ENCODE measurements at regions not wholly inside any gene's neighbourhood (a gene's known extent, or its start where the extent isn't known, plus 50 kb on each side); places are given as distances from the start of the nearest gene placed in this dataset.

DNA sequence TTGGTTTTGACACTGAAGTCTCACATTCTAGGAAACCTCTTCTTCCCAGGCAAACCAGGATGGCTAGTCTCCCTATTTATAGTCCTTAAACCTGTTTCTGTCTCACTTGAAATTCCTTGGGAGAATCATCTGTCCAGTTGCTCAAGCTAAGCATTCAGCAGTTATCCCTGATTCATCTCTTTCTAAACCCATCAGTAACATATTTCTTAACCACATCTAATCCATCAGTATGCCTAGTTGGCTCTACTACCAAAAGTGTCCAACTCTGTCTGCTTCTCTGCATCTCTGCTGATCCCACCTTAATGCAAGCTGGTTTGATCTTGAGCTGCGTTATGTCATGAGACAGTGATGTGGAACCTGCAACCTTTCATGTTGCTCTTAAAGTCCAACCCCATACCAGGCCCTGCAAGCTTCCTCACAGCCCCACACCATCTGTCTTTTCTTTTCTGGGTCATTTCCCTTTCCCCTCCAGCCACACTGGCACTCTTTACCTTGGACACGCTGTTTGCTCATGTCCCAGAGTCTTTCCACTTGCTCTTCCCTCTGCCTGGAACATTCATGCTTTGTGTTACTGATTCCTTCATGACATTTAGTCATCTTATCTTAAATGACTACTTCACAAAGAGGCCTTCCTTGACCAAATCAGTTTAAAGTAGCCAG is 380.8 kb upstream of the RGS6 start:
- Histone ChIP-seq H3K36me3 (ENCODE audit: insufficient read depth, low read length) (no peaks in the 10 kb centered on the region), H3F3A (ENCODE audit: low read depth) (no peaks in the 10 kb centered on the region), H4K20me1 (ENCODE audit: insufficient read depth, low read length, poor library complexity, severe bottlenecking) (no peaks in the 10 kb centered on the region), H3K4me3 (ENCODE audit: low read length, poor library complexity, severe bottlenecking) (no peak overlapping the region), H3K4me2 (ENCODE audit: low read depth, low read length, poor library complexity, severe bottlenecking) (no peak overlapping the region), H3K79me2 (ENCODE audit: insufficient read depth, low read length) (peaks cover 67% of the 10 kb centered on the region), H3K9me2 (replicated peaks; ENCODE audit: low read depth, low read length) (no peaks in the 10 kb centered on the region), H2AFZ (ENCODE audit: low read length) (no peak overlapping the region), H3K27me3 (ENCODE audit: insufficient read depth, low read length, poor library complexity, severe bottlenecking) (no peaks in the 10 kb centered on the region), H3K9me3 (ENCODE audit: insufficient read depth, low read depth, low read length) (no peaks in the 10 kb centered on the region), H3K4me1 (ENCODE audit: insufficient read depth, low read length, poor library complexity, severe bottlenecking) (peaks cover 49% of the 10 kb centered on the region), H3K9ac (ENCODE audit: low read depth, low read length, poor library complexity, severe bottlenecking) (no peak overlapping the region)
- TF ChIP-seq CTCF (conservative IDR thresholded peaks at IDR 0.05; ENCODE audit: low read length) (no peak), EZH2phosphoT487 (IDR thresholded peaks at IDR 0.05; ENCODE audit: borderline replicate concordance) (no peak)

DNA sequence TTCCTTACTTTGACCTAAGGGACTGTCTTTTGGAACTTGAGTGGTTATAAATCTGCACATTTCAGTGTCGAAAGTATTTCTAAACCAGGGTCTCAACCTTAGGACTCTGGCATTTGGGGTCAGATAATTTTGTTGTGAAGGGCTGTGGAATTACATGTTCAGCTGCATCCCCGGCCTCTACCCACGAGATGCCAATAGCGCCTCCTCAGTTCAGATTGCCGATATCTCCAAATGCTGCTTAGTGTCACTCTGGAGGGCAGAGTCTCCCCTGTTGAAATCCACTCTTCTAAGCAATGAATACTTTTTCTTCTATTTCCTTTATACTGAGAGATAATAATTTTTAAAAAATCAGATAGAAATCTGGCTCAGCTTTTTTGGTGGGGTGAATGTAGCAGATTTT is 379.4 kb upstream of the RGS6 start:
- no peaks in the 10 kb centered on the region for H3K27me3 ChIP-seq (ENCODE audit: insufficient read depth, low read length, poor library complexity, severe bottlenecking)
- peaks cover 70% of the 10 kb centered on the region for H3K79me2 ChIP-seq (ENCODE audit: insufficient read depth, low read length)
- H3K4me2 ChIP-seq (ENCODE audit: low read depth, low read length, poor library complexity, severe bottlenecking) = no peak overlapping the region
- no peak overlapping the region for H3K4me3 ChIP-seq (ENCODE audit: low read length, poor library complexity, severe bottlenecking)
- H3F3A ChIP-seq (ENCODE audit: low read depth) = no peaks in the 10 kb centered on the region
- H4K20me1 ChIP-seq (ENCODE audit: insufficient read depth, low read length, poor library complexity, severe bottlenecking) = no peaks in the 10 kb centered on the region
- TF ChIP-seq EZH2phosphoT487 (IDR thresholded peaks at IDR 0.05; ENCODE audit: borderline replicate concordance) (no peak), CTCF (conservative IDR thresholded peaks at IDR 0.05; ENCODE audit: low read length) (peak; percentile 45)
- peaks cover 63% of the 10 kb centered on the region for H3K4me1 ChIP-seq (ENCODE audit: insufficient read depth, low read length, poor library complexity, severe bottlenecking)
- H3K9me3 ChIP-seq (ENCODE audit: insufficient read depth, low read depth, low read length) = no peaks in the 10 kb centered on the region
- no peak overlapping the region for H3K9ac ChIP-seq (ENCODE audit: low read depth, low read length, poor library complexity, severe bottlenecking)
- no peak overlapping the region for H2AFZ ChIP-seq (ENCODE audit: low read length)
- H3K9me2 ChIP-seq (replicated peaks; ENCODE audit: low read depth, low read length) = no peaks in the 10 kb centered on the region
- no peaks in the 10 kb centered on the region for H3K36me3 ChIP-seq (ENCODE audit: insufficient read depth, low read length)

- Histone ChIP-seq H3K9me2 (replicated peaks; ENCODE audit: low read depth, low read length) (no peaks in the 10 kb centered on the region), H3K4me1 (ENCODE audit: insufficient read depth, low read length, poor library complexity, severe bottlenecking) (peaks cover 72% of the 10 kb centered on the region), H3K4me3 (ENCODE audit: low read length, poor library complexity, severe bottlenecking) (no peak overlapping the region), H3K9me3 (ENCODE audit: insufficient read depth, low read depth, low read length) (no peaks in the 10 kb centered on the region), H2AFZ (ENCODE audit: low read length) (no peak overlapping the region), H3K4me2 (ENCODE audit: low read depth, low read length, poor library complexity, severe bottlenecking) (no peak overlapping the region), H3F3A (ENCODE audit: low read depth) (no peaks in the 10 kb centered on the region), H3K27me3 (ENCODE audit: insufficient read depth, low read length, poor library complexity, severe bottlenecking) (no peaks in the 10 kb centered on the region), H4K20me1 (ENCODE audit: insufficient read depth, low read length, poor library complexity, severe bottlenecking) (no peaks in the 10 kb centered on the region), H3K9ac (ENCODE audit: low read depth, low read length, poor library complexity, severe bottlenecking) (no peak overlapping the region), H3K36me3 (ENCODE audit: insufficient read depth, low read length) (no peaks in the 10 kb centered on the region), H3K79me2 (ENCODE audit: insufficient read depth, low read length) (peaks cover 74% of the 10 kb centered on the region)
- no peak for TF ChIP-seq CTCF (conservative IDR thresholded peaks at IDR 0.05; ENCODE audit: low read length)
- TF ChIP-seq EZH2phosphoT487 (IDR thresholded peaks at IDR 0.05; ENCODE audit: borderline replicate concordance) = no peak
Observed at GRCh38 chr14:71553779-71554178, 378.4 kb upstream of the RGS6 start.

Measured in Loucy (cell line).